HG03159 (cell line): ENCODE measurements at regions not wholly inside any gene's neighbourhood (a gene's known extent, or its start where the extent isn't known, plus 50 kb on each side); places are given as distances from the start of the nearest gene placed in this dataset.

ENCODE experiments used
- ATAC-seq: cut with Tn5 transposase; IDR thresholded peaks from one replicate; pipeline ENCODE4 v1.9.1; 2021; ENCODE audit warnings: mild to moderate bottlenecking, moderate library complexity; ENCODE audit not compliant: unreplicated experiment

DNA sequence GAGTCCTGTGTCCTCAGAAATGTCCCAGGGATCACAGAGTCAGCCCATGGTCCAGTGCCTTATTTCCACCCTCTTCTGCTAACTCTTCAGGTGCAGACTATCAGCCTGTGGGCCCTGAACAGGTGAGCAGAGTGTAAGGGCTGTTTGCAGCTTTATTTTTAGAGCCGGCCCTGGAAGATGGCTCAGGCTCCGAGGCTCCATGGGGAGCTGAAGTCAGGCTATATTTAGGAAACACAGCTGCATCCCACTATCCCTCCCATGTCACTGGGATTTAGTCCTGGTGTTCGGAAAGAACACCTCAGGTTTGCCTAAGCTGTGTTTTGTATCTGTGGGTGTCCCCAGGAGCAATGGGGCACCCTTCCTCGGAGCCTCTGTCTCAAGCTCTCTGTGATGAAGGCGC is 126.9 kb downstream of the RPS24 start:
- no peak for ATAC-seq

DNA sequence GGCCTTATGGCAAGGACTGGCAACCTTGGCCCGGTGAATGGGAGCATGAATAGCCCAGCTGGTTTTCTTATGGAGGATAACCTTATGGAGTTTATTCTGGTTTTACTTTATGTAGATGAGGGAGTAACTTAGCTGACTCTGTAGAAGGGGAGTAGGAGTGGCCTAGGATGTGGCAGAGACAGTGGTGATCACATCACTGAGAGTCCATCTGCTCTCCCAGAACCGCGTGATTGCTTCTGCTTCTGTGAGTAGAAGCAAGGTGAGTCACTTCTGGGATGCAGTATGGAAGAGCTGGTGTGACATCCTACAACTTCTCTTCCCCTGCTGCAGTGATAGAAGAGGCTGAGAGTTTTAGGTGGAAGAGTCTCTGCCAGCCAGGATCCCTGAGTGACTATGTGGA is 129.2 kb downstream of the RPS24 start:
- ATAC-seq: no peak

DNA sequence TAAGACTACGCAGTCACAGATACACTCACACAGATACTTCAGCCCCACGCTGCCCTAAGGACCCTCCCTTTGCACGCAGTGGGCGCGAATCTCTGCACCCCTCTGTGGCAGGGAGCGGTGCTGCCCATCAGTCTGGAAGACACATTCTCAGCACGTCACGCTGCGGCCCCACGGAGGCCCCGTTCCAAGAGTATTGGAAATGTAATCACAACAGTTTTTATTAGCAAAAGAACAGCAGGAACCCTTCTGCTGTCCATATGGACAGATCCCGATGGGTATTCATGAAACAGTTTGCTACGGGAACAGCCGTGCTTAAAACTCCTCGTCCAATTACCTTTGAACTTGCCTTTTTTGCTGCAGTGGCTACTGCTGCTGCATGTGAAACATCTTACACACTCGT is 131.0 kb downstream of the RPS24 start:
- ATAC-seq: no peak

DNA sequence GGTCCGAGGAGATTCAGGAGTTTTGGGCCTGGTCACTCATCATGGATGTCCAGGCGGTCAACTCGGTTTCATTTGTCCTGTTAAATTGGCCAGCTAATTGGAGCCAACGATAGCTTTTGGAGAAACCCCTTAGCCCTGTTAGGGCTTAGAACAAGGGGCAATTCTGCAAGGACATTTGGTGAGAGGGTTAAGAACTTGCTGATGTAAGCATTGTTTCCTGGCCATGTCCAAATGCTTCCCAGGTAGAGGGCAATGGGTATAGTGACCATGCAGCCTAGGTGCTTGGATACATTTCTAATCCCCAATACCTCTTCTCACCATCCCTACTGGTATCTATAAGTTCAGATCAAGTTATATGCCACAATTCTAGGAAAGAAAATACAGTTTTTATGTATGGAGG is 131.5 kb downstream of the RPS24 start:
- no peak for ATAC-seq

DNA sequence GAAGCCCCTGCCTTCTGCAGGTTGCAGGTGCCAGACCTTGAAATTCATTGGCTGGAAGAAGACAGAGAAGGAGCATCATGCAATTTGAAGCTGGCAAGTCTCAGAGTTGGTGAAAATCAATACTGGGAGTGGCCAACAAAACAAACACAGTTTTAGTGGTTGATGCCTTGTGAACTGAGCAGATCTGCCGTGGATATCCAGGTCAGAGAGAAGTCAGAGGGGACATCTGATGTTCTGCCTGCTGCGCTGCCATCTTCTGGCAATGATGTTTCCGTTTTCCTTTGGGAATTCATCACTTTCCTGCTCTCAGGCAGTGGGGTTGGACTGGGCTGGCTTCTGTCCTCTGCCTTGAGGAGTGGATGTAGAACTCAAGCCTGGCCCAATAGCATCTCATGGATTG is 132.0 kb downstream of the RPS24 start:
- no peak for ATAC-seq

DNA sequence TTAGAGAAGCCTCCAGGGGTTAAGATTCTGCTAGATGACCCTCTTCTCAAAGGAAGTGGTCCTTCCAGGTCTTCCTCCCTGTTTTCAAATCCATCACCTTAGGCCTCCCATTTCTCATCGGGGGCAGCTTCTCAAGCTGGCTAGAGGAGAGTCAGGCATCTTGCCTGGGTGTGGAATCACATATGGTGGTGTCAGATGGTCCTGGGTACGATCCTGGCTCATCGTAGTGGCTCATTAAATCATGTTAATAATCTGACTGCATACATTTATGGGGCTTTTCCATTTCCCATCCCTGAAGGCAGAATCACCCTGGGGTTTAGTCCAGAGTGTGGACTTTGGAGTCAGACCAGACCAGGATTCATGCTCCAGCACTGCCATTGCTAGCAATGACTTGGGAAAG is 132.6 kb downstream of the RPS24 start:
- no peak for ATAC-seq

DNA sequence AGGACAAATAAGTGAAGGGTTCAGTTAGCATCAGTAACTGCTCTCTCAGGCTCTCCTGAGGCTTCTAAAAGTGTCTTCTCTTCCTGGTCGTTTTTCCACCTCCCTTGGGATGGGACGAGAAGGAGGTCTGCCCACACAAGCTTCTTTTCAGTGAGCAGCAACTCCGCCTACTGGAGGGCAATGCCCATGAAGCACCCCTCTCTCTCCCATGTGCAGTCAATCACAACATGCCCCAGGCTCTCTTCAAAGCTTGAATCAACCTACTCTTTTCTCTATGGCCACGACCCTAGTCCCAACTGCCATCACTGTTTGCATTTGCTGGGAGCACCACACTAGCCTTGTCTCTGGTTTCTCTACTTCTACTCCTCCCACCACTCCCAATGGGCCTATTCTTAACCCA is 135.6 kb downstream of the RPS24 start:
- no peak for ATAC-seq

DNA sequence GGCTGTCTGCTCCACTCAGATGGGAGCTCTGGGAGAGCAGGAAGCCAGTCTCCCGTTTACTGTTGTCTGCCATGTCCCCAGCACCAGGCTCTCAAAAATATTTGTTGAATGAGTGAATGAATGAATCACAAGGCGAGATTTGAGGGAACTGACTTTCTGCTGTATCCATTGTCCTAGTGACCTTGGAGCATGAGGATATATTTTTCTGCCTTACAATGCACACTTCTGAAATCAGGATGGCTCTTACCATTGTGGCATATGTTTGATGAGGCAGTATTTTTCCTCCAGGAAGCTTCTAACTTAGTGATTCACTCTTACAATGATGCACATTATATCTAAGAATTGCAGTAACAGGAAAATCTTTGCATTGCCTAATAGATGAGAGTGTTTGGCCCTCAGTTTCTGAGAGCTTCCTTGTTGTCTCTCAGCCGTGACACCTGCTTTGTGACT is 136.4 kb downstream of the RPS24 start:
- ATAC-seq: no peak

DNA sequence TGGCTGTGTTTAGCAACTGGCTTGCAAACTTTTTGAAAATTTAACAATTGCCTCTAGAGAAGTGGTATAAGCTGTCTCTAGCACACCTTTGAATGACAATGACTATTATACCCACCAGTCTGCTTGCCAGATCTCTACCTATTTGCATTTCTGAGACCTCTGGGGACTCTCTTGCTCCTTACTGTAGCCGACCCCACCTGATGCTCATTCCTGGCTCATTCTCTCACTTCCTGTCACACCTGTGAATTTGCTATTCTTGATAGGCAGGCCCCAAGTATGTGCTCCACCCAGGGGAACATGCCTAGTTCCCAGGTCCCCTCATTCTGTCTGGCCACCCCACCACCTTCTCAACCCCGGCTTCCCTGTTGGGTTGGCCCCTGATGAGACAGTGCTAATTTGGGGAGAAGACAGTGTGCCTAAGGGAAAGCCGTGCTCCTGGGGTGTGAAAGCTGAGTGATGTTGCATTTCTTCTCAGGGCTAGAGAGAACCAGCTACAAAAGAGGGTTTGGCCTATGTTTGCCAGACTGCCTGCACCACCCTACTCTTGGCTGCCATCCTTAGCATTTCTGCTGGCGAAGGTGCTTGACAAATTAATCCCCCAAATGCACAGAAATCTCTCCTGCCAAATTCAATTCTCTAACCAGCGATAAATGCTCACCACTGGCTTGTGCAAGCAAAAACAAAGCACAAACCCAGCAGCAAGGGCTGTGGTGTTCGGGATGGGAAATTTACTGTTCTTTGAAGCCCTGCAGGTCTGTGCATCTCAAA is 138.2 kb downstream of the RPS24 start:
- ATAC-seq: no peak

DNA sequence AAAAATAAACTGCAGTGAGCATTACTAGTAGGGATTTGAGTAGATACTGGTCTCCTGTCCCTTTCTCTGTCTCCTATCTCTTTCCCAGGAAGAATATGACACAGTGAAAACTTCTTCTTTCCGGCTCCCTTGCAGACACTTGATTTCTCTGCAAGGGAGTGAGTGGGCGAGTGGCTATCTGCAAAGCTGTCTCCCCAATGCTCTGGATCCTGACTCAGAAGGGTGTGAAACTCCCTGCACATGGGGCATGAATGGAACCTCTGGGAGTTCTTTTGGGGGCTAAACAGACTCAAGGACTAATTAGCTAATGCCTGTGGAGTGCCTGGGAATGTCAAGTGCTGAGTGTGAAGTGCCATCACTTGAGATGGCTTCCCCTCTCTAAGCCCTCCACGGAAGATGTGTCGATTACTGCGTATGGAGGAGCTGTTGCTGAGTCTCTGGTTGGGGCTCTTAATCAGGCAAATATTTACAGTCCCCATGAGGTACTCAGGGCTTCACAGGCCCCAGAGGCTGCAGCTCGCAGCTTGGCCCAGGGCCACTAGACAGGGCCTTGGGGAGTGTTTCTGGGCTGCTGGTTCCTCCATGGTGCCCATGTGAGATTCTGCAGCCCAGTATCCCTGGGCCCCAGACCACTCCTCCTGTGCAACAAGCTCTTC is 139.8 kb downstream of the RPS24 start:
- no peak for ATAC-seq

DNA sequence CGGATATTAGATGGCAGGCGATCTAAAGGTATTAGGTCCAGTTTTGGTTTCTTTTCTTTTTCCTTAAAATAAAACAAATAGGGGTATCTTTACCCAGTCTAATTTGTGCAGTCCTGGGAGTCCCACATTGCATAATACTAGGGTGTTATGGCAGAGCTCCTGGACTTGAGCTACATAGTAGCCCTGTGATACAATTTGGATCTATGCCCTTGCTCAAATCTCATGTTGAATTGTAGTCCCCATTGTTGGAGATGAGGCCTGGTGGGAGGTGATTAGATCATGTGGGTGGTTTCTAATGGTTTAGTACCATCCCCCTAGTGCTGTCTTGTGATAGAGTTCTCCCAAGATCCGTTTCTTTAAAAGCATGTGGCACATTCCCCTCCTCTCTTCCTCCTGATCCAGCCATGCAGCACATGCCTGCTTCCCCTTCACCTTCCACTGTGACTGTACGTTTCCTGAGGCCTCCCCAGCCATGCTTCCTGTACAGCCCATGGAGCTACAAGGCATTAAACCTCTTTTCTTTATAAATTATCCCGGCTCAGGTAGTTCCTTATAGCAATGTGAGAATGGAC is 141.9 kb downstream of the RPS24 start:
- ATAC-seq: no peak

DNA sequence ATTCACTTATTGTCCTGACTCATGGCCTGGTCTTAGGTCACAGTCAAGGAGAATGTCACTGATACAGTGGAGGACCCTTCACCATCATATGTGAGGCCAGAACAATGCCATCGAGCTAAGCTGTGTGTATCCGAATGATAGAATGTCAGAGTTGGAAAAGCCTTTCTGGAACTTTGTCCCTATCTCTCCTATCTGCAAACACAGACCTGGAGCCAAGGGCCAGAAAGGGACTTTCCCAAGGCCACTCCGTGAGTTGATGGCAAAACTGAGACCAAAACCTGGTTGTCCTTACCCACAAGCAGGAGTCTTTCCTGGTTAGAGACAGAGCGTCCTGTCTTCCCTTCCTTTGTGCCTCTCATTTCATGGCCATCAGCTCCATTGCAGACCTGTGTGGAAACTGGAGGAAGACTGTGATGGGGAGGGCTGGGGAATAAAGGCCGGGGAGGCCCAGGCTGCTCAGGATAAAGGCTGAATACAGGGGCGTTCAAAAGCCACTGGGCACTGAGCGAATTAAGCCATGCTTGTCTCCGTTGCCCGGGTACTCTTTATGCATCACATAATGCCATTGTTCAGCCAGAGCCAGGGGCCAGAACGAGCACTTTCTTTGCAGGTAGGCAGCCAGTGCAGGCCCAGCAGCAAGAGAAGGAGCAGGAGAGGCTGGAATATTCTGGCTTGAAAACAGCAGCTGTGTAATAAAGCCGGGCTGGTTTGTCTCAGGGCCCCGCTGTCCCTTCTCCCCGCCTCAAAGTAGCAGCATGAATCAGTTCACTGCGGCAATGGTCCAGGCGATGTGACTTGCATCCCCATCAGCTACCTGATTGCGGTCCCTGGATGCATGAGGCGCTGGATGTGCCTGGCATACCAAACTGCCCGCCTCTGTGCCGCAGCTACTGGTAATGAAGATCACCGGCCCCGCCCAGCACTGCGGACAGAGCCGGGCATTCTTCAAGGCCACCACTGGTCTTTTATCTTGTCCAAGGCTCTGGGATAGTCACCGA is 143.0 kb downstream of the RPS24 start:
- no peak for ATAC-seq

DNA sequence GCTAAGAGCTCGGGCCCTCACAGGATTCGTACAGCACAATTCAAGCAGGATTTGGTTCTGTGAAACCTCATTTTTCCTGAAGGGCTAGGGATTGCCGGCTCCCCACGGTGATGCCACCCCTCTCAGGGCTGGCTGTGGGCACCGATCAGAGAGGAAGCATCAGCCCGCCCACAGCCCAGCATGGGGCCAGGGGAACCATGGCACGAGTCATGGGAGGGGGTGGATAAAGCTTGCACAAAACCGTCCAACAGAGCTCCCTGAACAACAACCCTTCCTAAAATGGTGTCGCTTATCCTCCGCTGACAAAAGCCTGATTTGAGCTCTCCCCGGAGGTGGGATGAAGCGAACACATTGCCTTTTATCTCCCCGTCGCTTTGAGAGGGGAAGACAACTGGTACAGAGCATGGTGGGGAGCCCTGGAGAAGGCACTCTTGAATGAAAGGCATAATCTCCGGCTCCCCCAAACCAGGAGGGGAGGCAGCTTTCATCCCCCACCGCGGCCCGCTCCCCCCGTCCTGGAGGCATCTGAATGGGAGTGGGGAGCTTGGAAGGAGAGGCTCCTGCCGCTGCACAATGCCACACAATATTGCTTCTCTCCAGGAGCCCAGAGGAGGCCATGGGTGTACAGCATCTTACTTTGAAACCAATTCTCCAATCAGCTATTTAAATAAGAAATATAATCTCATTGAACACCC is 144.0 kb downstream of the RPS24 start:
- no peak for ATAC-seq

DNA sequence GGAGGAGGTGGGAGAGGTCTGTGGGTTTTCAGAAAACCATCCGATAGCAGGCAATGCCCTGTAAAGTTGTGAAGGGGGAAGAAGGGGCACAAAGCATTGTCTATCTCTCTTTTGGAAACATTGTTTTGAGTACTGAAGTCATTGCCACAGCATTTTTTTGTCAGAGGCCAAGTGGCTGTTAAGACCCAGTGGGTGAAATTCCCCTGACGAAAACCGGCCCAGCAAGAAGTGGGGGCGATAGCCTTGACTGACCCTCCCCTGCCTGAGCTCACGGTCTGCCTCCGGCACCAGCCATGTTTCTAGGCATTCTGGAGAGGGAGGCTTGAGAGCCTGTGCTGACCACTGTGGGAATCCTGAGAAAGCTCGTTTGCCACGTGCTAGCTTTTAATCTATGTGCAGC is 144.7 kb downstream of the RPS24 start:
- no peak for ATAC-seq

DNA sequence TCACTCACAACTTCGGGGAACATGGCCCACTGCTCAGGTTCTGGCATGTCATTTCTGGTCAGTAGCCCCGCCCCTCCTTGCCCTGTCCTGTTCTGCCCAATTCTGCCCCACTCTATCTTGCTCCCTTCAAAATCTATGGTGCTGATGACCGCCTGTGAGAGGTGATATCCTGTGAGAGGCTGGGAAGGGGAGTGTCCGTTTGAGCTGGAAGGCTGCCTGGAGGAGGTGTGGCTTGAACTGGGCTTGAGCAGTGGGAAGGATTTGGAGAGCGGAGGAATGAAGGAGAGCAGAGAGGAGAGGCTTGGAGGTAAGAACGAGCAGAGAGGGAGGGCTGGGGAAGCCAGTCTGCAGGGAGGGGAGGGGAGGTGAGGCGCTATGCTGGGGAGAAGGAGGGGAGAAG is 145.3 kb downstream of the RPS24 start:
- no peak for ATAC-seq

DNA sequence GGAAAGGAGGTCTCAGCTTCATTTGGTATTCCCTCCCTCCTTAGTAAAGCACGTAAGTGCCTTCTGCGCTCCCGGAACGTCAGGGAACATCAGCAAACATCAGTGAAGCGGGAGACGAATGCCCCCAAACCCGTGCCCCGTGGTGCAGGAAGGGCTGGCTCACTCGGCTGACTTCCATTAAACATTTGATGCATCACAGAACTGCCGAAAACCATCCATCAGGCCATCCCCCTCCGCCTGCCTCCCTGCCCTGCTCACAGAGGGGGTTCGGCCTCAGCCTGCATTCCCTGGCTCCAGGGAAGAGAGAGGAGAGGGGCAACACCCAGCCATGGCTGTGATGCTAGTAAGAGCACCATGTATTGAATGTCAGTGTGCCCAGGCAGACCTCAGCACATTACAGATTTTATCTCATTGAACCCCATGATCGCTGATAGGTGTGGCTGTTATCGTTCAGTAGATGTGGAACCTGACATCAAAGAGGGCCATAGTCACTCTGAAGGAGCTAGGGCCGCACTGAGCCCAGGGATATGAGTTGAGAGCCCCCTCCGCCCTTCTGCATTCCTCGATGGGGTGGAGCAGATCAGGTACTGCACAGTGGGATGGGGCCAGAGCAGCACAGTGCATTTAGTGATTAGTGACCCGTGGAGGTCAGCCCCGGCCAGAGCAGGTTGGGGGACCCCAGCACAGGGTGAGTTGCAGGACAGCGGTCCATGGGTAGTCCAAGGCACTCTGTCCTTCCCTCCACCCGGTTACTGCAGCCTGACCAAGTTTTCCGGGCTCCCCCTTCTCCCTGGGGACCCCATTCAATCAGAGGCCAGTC is 146.4 kb downstream of the RPS24 start:
- ATAC-seq: no peak

DNA sequence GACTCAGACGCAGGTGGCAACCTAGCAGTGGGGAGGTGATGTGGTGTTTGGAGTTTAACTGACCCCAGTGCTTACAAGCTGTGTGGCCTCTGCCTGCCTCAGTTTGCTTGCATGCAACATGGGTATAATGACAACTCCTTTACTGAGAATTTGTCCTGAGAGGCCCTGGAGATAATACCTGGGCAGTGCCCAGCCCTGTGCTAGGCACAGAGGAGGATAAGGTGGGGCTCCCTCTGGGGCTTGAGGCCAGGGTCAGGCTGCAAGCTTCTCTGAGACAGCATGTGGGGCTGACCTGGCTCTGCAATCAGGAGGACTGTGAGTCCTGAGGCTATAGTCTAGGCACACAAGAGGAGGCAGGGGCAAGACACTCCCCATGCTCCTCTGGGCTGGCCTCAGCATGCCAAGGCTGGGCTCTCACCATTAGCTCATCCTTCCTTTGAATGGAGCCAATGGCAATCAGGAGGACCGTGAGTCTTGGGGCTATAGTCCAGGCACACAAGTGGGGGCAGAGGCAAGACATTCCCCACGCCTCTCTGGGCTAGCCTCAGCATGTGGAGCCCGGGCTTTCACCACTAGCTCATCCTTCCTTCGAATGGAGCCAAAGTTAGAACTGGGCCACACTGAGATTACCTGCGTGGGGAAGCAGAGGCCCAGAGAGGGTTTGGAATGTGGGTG is 147.9 kb downstream of the RPS24 start:
- no peak for ATAC-seq

DNA sequence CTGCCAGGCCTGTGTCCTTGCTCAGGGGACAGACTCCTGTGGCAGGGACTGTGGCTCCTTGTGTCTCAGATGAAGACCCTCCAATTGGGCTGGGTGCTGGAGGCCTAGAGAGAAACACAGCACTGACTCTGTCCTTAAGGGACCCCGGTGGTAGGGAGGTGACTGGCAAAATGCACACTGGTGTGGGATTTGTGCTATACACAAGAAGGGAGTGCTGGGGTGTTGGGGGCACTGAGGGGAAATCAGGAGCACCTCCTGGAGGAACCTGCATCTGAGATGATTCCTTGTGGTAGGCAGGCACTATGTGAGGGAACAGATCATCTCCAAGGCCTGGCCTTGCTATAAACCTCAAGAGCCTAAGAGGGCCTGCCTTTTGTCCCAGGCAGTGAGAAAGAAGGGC is 149.2 kb downstream of the RPS24 start:
- no peak for ATAC-seq
